Epithelial cell of prostate (primary cell): ENCODE measurements at regions not wholly inside any gene's neighbourhood (a gene's known extent, or its start where the extent isn't known, plus 50 kb on each side); places are given as distances from the start of the nearest gene placed in this dataset.
A peak's percentile ranks its signal among the peaks of the same experiment; 100 is the strongest.

ENCODE experiments used
- DNase-seq: peaks from one replicate; pipeline ENCODE4 v3.0.0-alpha.2; 2011; ENCODE audit warnings: low read depth, low spot score
- H3K27ac ChIP-seq: fragments of 450-650 bp; 2 replicates; pipeline ENCODE4 v1.5.1; 2017; ENCODE audit warnings: mild to moderate bottlenecking

GRCh38 chr3:35385271-35385670 is 254.1 kb upstream of the ARPP21 start:
- H3K27ac ChIP-seq, result no peak overlapping the region
- no peak for DNase-seq

- DNase-seq, result no peak
- H3K27ac ChIP-seq, result no peak overlapping the region
Measured at GRCh38 chr3:35389907-35390306, 249.4 kb upstream of the ARPP21 start.

- DNase-seq, result no peak
- no peak overlapping the region for H3K27ac ChIP-seq
Measured at GRCh38 chr3:35392187-35392586, 247.1 kb upstream of the ARPP21 start.

- peak; percentile 3 for DNase-seq
- H3K27ac ChIP-seq, result no peak overlapping the region
Measured at GRCh38 chr3:35393901-35394799, 245.2 kb upstream of the ARPP21 start.

GRCh38 chr3:35394905-35395304 is 244.4 kb upstream of the ARPP21 start:
- H3K27ac ChIP-seq, result no peak overlapping the region
- DNase-seq, result no peak

GRCh38 chr3:35401671-35402070 is 237.7 kb upstream of the ARPP21 start:
- DNase-seq, result no peak
- no peak overlapping the region for H3K27ac ChIP-seq

- H3K27ac ChIP-seq, result no peak overlapping the region
- DNase-seq, result no peak
Measured at GRCh38 chr3:35404571-35404970, 234.8 kb upstream of the ARPP21 start.

GRCh38 chr3:35408882-35409281 is 230.4 kb upstream of the ARPP21 start:
- H3K27ac ChIP-seq, result no peak overlapping the region
- no peak for DNase-seq

GRCh38 chr3:35409991-35410390 is 229.3 kb upstream of the ARPP21 start:
- H3K27ac ChIP-seq, result no peak overlapping the region
- DNase-seq, result no peak

GRCh38 chr3:35413483-35413882 is 225.8 kb upstream of the ARPP21 start:
- H3K27ac ChIP-seq, result no peak overlapping the region
- DNase-seq, result no peak

- no peak overlapping the region for H3K27ac ChIP-seq
- no peak for DNase-seq
Measured at GRCh38 chr3:35417080-35417479, 222.2 kb upstream of the ARPP21 start.

GRCh38 chr3:35422101-35422500 is 217.2 kb upstream of the ARPP21 start:
- DNase-seq, result no peak
- no peak overlapping the region for H3K27ac ChIP-seq

- no peak overlapping the region for H3K27ac ChIP-seq
- no peak for DNase-seq
Measured at GRCh38 chr3:35422836-35423601, 216.3 kb upstream of the ARPP21 start.

- no peak overlapping the region for H3K27ac ChIP-seq
- DNase-seq, result no peak
Measured at GRCh38 chr3:35426366-35426958, 212.9 kb upstream of the ARPP21 start.

GRCh38 chr3:35437381-35437780 is 201.9 kb upstream of the ARPP21 start:
- no peak for DNase-seq
- H3K27ac ChIP-seq, result no peak overlapping the region

- no peak overlapping the region for H3K27ac ChIP-seq
- no peak for DNase-seq
Measured at GRCh38 chr3:35438101-35438500, 201.2 kb upstream of the ARPP21 start.

GRCh38 chr3:35439663-35440062 is 199.7 kb upstream of the ARPP21 start:
- no peak overlapping the region for H3K27ac ChIP-seq
- DNase-seq, result no peak

GRCh38 chr3:35440826-35441225 is 198.5 kb upstream of the ARPP21 start:
- H3K27ac ChIP-seq, result no peak overlapping the region
- DNase-seq, result no peak

GRCh38 chr3:35446896-35447295 is 192.4 kb upstream of the ARPP21 start:
- H3K27ac ChIP-seq, result no peak overlapping the region
- DNase-seq, result no peak

- H3K27ac ChIP-seq, result no peak overlapping the region
- no peak for DNase-seq
Measured at GRCh38 chr3:35448121-35448520, 191.2 kb upstream of the ARPP21 start.

GRCh38 chr3:35448681-35449080 is 190.6 kb upstream of the ARPP21 start:
- DNase-seq, result no peak
- no peak overlapping the region for H3K27ac ChIP-seq
